Effector memory CD4-positive, alpha-beta T cell (primary cell): ENCODE measurements at regions not wholly inside any gene's neighbourhood (a gene's known extent, or its start where the extent isn't known, plus 50 kb on each side); places are given as distances from the start of the nearest gene placed in this dataset.
"Not testable (repeated sequence)": the region's sequence is repeated elsewhere in the genome, so short reads cannot be mapped to it uniquely, and the experiment has no call there.

Source experiments
- DNase-seq, 3 donors: peaks; one replicate each; pipeline ENCODE4 v3.0.0-alpha.2; 2020
- H3K27ac ChIP-seq: 2 replicates; pipeline ENCODE4 v1.7.0; 2013; ENCODE audit warnings: mild to moderate bottlenecking, low read length, moderate library complexity; ENCODE audit not compliant: insufficient read depth, poor library complexity, severe bottlenecking
- H3K27me3 ChIP-seq: replicated peaks from 2 replicates; pipeline ENCODE4 v1.7.0; 2013; ENCODE audit warnings: mild to moderate bottlenecking, low read length; ENCODE audit not compliant: insufficient read depth, control insufficient read depth, poor library complexity, severe bottlenecking
- H3K36me3 ChIP-seq: 2 replicates; pipeline ENCODE4 v1.7.0; 2013; ENCODE audit warnings: mild to moderate bottlenecking, low read length, moderate library complexity; ENCODE audit not compliant: control insufficient read depth, insufficient read depth
- H3K4me1 ChIP-seq: 2 replicates; pipeline ENCODE4 v1.7.0; 2013; ENCODE audit warnings: low read length, mild to moderate bottlenecking; ENCODE audit not compliant: control insufficient read depth, insufficient read depth, poor library complexity, severe bottlenecking
- H3K4me3 ChIP-seq: 2 replicates; pipeline ENCODE4 v1.7.0; 2013; ENCODE audit warnings: low read length, low read depth, mild to moderate bottlenecking; ENCODE audit not compliant: insufficient read depth, poor library complexity, severe bottlenecking
- H3K9me3 ChIP-seq: 2 replicates; pipeline ENCODE4 v1.7.0; 2013; ENCODE audit warnings: mild to moderate bottlenecking, low read length, moderate library complexity; ENCODE audit not compliant: control insufficient read depth

DNA sequence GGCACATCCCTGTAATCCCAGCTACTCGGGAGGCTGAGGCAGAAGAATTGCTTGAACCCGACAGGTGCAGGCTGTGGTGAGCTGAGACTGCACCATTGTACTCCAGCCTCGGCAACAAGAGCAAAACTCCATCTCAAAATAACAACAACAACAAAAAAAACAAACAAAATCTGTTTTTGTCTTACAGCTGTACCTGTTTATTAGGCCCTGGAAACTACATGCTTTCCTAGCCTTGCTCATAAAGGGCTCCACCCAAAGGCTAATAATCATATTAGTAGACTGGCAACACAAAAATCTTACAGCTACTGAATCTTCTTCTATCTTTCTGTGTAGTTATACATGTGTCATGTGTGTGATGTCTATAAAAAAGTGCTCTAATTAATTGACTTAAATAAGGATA, 503.9 kb upstream of the EYS start:
- Histone ChIP-seq H3K4me3 (no peak overlapping the region), H3K27me3 (no peaks in the 10 kb centered on the region), H3K27ac (no peak overlapping the region), H3K4me1 (no peaks in the 10 kb centered on the region), H3K9me3 (no peaks in the 10 kb centered on the region), H3K36me3 (no peaks in the 10 kb centered on the region)
- DNase-seq, result no peak

DNA sequence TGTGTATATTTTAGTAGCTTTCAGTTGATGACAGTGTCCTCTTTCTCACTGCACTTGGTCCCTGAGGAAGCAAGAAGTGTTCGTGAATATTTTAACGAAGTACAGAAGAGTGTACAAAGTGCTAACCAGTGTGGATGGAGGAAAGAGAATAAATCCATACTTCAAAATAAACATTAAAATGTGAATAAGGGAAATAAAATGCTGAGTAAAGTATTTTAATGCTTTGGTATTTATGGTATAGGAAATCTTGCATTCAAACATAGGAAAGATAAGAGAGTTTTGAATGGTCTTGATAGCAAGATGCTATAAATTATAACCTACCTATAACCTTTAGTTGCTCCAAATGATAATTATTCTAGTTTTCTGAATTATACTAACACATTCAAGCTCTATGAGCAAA, 493.4 kb upstream of the EYS start:
- no peaks in the 10 kb centered on the region for H3K36me3 ChIP-seq
- no peak overlapping the region for H3K27ac ChIP-seq
- no peaks in the 10 kb centered on the region for H3K4me1 ChIP-seq
- no peaks in the 10 kb centered on the region for H3K27me3 ChIP-seq
- no peak for DNase-seq
- H3K9me3 ChIP-seq, result no peaks in the 10 kb centered on the region
- no peak overlapping the region for H3K4me3 ChIP-seq

- no peak for DNase-seq
- no peak overlapping the region for H3K27ac ChIP-seq
- H3K36me3 ChIP-seq, result no peaks in the 10 kb centered on the region
- H3K27me3 ChIP-seq, result no peaks in the 10 kb centered on the region
- H3K9me3 ChIP-seq, result no peaks in the 10 kb centered on the region
- no peak overlapping the region for H3K4me3 ChIP-seq
- H3K4me1 ChIP-seq, result no peaks in the 10 kb centered on the region
Observed at GRCh38 chr6:66199171-66199570, 492.1 kb upstream of the EYS start.

DNA sequence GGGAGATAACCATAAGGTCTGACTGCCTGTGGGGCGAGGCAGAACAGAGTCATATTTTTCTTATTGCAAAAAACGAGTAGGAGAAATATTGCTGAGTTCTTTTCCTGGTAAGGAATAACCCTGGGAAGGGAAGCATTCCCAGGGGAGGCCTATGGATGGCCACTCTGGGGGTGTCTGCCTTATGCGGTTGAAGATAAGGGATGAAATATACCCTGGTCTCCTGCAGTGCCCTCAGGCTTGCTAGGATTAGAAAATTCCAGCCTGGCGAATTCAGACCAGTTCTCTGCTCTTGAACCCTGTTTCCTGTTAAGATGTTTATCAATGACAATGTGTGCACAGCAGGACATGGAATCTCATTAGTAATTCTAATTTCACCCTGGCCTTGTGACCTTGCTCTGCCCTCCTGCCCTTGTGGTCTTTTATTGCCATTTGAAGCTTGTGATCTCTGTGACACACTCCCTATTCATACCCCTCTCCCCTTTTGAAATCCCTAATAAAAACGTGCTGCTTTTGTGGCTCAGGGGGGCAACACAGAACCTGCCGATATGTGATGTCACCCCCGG, 491.1 kb upstream of the EYS start:
- Histone ChIP-seq H3K4me3 (no peak overlapping the region), H3K36me3 (no peaks in the 10 kb centered on the region), H3K9me3 (no peaks in the 10 kb centered on the region), H3K4me1 (no peaks in the 10 kb centered on the region), H3K27me3 (no peaks in the 10 kb centered on the region), H3K27ac (no peak overlapping the region)
- no peak for DNase-seq

GRCh38 chr6:66190858-66191257, 483.8 kb upstream of the EYS start:
- Histone ChIP-seq H3K9me3 (no peaks in the 10 kb centered on the region), H3K27me3 (no peaks in the 10 kb centered on the region), H3K4me1 (no peaks in the 10 kb centered on the region), H3K27ac (no peak overlapping the region), H3K36me3 (no peaks in the 10 kb centered on the region), H3K4me3 (no peak overlapping the region)
- no peak for DNase-seq

DNA sequence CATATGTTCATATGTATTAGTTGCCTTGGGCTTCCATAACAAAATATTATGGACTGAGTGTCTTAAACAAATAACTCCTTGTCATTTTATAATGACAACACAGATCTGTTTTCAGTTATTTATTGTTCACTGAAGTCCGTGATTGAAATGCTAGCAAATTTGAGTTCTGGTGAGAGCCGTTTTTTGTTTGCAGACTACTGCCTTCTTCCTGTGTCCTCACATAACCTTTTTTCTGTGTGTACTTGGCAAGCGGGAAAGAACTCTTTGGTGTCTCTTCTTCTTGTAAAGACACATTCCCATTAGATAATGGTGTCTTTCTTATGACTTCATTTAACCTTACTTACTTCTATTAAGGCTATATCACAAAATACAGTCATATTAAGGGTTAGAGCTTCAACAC, 482.9 kb upstream of the EYS start:
- Histone ChIP-seq H3K27ac (no peak overlapping the region), H3K27me3 (no peaks in the 10 kb centered on the region), H3K4me1 (no peaks in the 10 kb centered on the region), H3K36me3 (no peaks in the 10 kb centered on the region), H3K4me3 (no peak overlapping the region), H3K9me3 (no peaks in the 10 kb centered on the region)
- no peak for DNase-seq

GRCh38 chr6:66186756-66187155, 479.7 kb upstream of the EYS start:
- Histone ChIP-seq H3K4me1 (no peaks in the 10 kb centered on the region), H3K27me3 (no peaks in the 10 kb centered on the region), H3K27ac (no peak overlapping the region), H3K4me3 (no peak overlapping the region), H3K9me3 (no peaks in the 10 kb centered on the region), H3K36me3 (no peaks in the 10 kb centered on the region)
- DNase-seq, result no peak

DNA sequence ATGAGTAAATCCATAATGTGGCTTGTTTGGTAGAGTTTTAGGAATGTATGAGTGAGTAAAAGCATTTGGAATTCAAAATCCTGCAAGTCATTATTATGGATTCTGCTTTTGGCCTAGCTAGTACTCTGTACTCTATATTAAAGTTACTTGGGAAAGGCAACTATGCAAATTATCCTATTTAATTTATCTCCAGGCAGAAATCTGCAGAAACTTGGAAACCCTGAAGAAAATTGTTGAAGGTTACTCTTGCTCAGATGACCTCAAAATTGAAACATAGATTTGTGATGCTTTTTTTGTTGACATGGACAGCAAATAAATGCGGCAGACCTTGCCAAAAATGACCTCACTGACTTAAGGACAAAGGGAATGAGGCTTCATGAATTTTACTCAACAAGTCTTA, 477.1 kb upstream of the EYS start:
- Histone ChIP-seq H3K36me3 (no peaks in the 10 kb centered on the region), H3K4me3 (no peak overlapping the region), H3K4me1 (no peaks in the 10 kb centered on the region), H3K27ac (no peak overlapping the region), H3K27me3 (no peaks in the 10 kb centered on the region), H3K9me3 (no peaks in the 10 kb centered on the region)
- DNase-seq, result no peak

GRCh38 chr6:66179361-66179760, 472.3 kb upstream of the EYS start:
- H3K27me3 ChIP-seq, result no peaks in the 10 kb centered on the region
- no peaks in the 10 kb centered on the region for H3K9me3 ChIP-seq
- H3K4me3 ChIP-seq, result no peak overlapping the region
- H3K4me1 ChIP-seq, result no peaks in the 10 kb centered on the region
- DNase-seq, result no peak
- H3K27ac ChIP-seq, result no peak overlapping the region
- no peaks in the 10 kb centered on the region for H3K36me3 ChIP-seq

DNA sequence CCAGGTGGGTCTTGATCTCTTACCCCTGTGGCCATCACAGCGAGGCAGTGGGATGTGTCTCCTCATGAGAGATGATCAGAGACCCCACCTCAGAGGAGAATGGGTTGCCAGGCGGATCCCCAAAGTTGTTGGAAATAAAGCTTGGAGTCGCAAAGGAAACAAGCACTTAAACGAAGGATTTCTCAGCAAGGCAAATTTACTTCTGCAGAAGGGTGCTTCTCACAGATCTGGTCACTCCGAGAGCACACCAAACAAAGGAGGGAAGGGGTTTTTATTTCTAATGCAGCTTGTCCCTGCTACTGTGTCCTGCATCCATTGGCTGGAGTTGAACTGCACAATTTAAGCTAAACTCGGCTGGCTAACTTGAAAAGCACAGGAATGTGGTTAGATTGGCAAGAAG, 466.6 kb upstream of the EYS start:
- no peaks in the 10 kb centered on the region for H3K27me3 ChIP-seq
- H3K9me3 ChIP-seq, result peaks cover 8% of the 10 kb centered on the region
- H3K4me1 ChIP-seq, result no peaks in the 10 kb centered on the region
- H3K4me3 ChIP-seq, result no peak overlapping the region
- no peak for DNase-seq
- H3K27ac ChIP-seq, result no peak overlapping the region
- H3K36me3 ChIP-seq, result no peaks in the 10 kb centered on the region

DNA sequence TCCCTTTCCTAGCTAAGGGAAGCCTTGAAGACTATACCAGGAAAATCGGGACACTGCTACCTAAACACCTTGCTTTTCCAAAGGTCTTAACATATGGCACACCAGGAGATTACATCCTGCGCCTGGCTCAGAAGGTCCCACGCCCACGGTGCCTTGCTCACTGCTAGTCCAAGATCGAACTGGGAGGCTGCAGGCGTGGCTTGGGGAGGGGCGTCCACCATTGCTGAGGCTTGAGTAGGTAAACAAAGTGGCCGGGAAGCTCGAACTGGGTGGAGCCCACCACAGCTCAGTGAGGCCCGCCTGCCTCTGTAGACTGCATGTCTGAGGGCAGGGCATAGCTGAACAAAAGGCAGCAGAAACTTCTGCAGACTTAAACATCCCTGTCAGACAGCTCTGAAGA, 459.7 kb upstream of the EYS start:
- not testable (repeated sequence) for H3K36me3 ChIP-seq, H3K9me3 ChIP-seq

More for the DNA sequence above, 459.7 kb upstream of the EYS start:
- H3K27me3 ChIP-seq, H3K27ac ChIP-seq, H3K4me1 ChIP-seq, DNase-seq, H3K4me3 ChIP-seq: not testable (repeated sequence)
